H1 (cell line): ENCODE measurements at regions not wholly inside any gene's neighbourhood (a gene's known extent, or its start where the extent isn't known, plus 50 kb on each side); places are given as distances from the start of the nearest gene placed in this dataset.

Experiments
- CTCF ChIA-PET: fragments of 300-600 bp; sonication (Branson Sonifier 250); formaldehyde crosslinking; loops from one replicate; lab custom pipeline; 2021; ENCODE audit not compliant: partially characterized antibody; lab: Charles Lee
- POLR2A ChIA-PET: fragments of 300-600 bp; sonication (Branson Sonifier 250); formaldehyde crosslinking; loops from one replicate; lab custom pipeline; 2021; ENCODE audit warnings: inconsistent platforms; ENCODE audit not compliant: partially characterized antibody; lab: Charles Lee
- DNase-seq, 2 experiments: peaks; one replicate each; pipeline versions ENCODE4 v3.0.0 to v3.0.0-alpha.2; 2010 to 2022; ENCODE audit warnings: low spot score in 2 of 2, low read depth in 1 of 2, mixed read lengths in 1 of 2
- FAIRE-seq: peaks from 2 replicates; lab custom pipeline; 2011; peaks lifted over from hg19 to GRCh38; lab: Jason Lieb, UNC
- H2AFZ ChIP-seq: 2 replicates; pipeline ENCODE4 v1.8.1; 2012; ENCODE audit warnings: low read length, inconsistent platforms
- H2AK5ac ChIP-seq: 2 replicates; pipeline ENCODE4 v1.6.1; 2013; ENCODE audit warnings: low read depth, low read length
- H2BK120ac ChIP-seq: replicated peaks from 2 replicates; pipeline ENCODE3; 2013; ENCODE audit warnings: low read depth, low read length, inconsistent platforms
- H2BK12ac ChIP-seq: 2 replicates; pipeline ENCODE4 v1.6.1; 2013; ENCODE audit warnings: low read depth, low read length
- H2BK15ac ChIP-seq: 2 replicates; pipeline ENCODE4 v1.6.1; 2013; ENCODE audit warnings: low read length
- H2BK20ac ChIP-seq: 2 replicates; pipeline ENCODE4 v1.6.1; 2013; ENCODE audit warnings: low read length
- H2BK5ac ChIP-seq: 2 replicates; pipeline ENCODE4 v1.6.1; 2013; ENCODE audit warnings: low read depth, low read length
- H3K14ac ChIP-seq: 2 replicates; pipeline ENCODE4 v1.6.1; 2013; ENCODE audit warnings: inconsistent platforms; ENCODE audit not compliant: insufficient read length
- H3K18ac ChIP-seq: 2 replicates; pipeline ENCODE4 v1.6.1; 2013; ENCODE audit warnings: low read length; ENCODE audit errors: extremely low read depth
- H3K23ac ChIP-seq: 2 replicates; pipeline ENCODE4 v1.6.1; 2013; ENCODE audit warnings: inconsistent platforms; ENCODE audit not compliant: insufficient read length
- H3K23me2 ChIP-seq: 2 replicates; pipeline ENCODE4 v1.6.1; 2013; ENCODE audit warnings: low read depth, low read length
- H3K27ac ChIP-seq: 2 replicates; pipeline ENCODE4 v1.6.1; 2011; ENCODE audit warnings: low read depth, low read length, inconsistent platforms
- H3K27me3 ChIP-seq, 4 experiments: replicated peaks in 1 of 4; 1 replicate in 1 of 4; 2 replicates in 3 of 4; pipeline versions ENCODE4 v1.6.1 to v1.8.1; 2011 to 2013; ENCODE audit warnings: low read length in 3 of 4, mild to moderate bottlenecking in 3 of 4, inconsistent platforms in 2 of 4, mixed read lengths in 2 of 4, moderate library complexity in 1 of 4; ENCODE audit not compliant: control insufficient read depth in 3 of 4, insufficient read depth in 3 of 4; ENCODE audit errors: extremely low read depth in 1 of 4
- H3K36me3 ChIP-seq, 4 experiments: 2 replicates each; pipeline versions ENCODE4 v1.6.1 to v1.8.1; 2011 to 2013; ENCODE audit warnings: mild to moderate bottlenecking in 4 of 4, low read length in 3 of 4, moderate library complexity in 2 of 4, control low read depth in 1 of 4, inconsistent platforms in 1 of 4; ENCODE audit not compliant: insufficient read depth in 4 of 4, control insufficient read depth in 2 of 4
- H3K4ac ChIP-seq: replicated peaks from 2 replicates; pipeline ENCODE3; 2013; ENCODE audit warnings: low read length, low read depth, mixed read lengths, inconsistent platforms; ENCODE audit not compliant: insufficient read length
- H3K4me1 ChIP-seq, 4 experiments: replicated peaks in 1 of 4; 1 replicate in 1 of 4; 2 replicates in 3 of 4; pipeline versions ENCODE4 v1.6.1 to v1.8.1; 2011 to 2013; ENCODE audit warnings: low read length in 3 of 4, inconsistent platforms in 2 of 4, mixed read lengths in 1 of 4; ENCODE audit not compliant: insufficient read depth in 4 of 4, control insufficient read depth in 3 of 4
- H3K4me2 ChIP-seq, 2 experiments: 2 replicates each; pipeline versions ENCODE4 v1.6.1 to v1.8.1; 2011 to 2013; ENCODE audit warnings: low read depth in 2 of 2, low read length in 2 of 2, control low read depth in 1 of 2, inconsistent platforms in 1 of 2, mild to moderate bottlenecking in 1 of 2; ENCODE audit not compliant: insufficient read depth in 1 of 2
- H3K4me3 ChIP-seq, 4 experiments: fragments of 200-600, 300-600 bp in 1 of 4; sonication (generic), shearing (Covaris generic), sonication (Bioruptor Twin) in 1 of 4; 2 replicates each; pipeline versions ENCODE4 v1.5.1 to v1.8.1; 2011 to 2016; ENCODE audit warnings: low read length in 4 of 4, low read depth in 3 of 4, control low read depth in 2 of 4, inconsistent platforms in 2 of 4, mild to moderate bottlenecking in 2 of 4, mixed read lengths in 1 of 4, moderate library complexity in 1 of 4; ENCODE audit not compliant: insufficient read depth in 2 of 4; ENCODE audit errors: extremely low read depth in 1 of 4
- H3K56ac ChIP-seq: replicated peaks from 2 replicates; pipeline ENCODE3; 2013; ENCODE audit warnings: low read depth, mild to moderate bottlenecking, mixed read lengths, low read length, inconsistent platforms; ENCODE audit not compliant: insufficient read length
- H3K79me1 ChIP-seq: 2 replicates; pipeline ENCODE4 v1.6.1; 2013; ENCODE audit warnings: low read depth, low read length, control low read depth
- H3K79me2 ChIP-seq, 2 experiments: 2 replicates each; pipeline versions ENCODE4 v1.6.1 to v1.8.1; 2012 to 2013; ENCODE audit warnings: low read length in 2 of 2, mild to moderate bottlenecking in 2 of 2, inconsistent platforms in 1 of 2; ENCODE audit not compliant: insufficient read depth in 2 of 2, control insufficient read depth in 1 of 2
- H3K9ac ChIP-seq, 4 experiments: replicated peaks in 1 of 4; 1 replicate in 1 of 4; 2 replicates in 3 of 4; pipeline versions ENCODE4 v1.6.1 to v1.8.1; 2011 to 2013; ENCODE audit warnings: low read depth in 3 of 4, low read length in 3 of 4, control low read depth in 2 of 4, mild to moderate bottlenecking in 2 of 4, moderate library complexity in 2 of 4, inconsistent platforms in 1 of 4; ENCODE audit errors: extremely low read depth in 1 of 4
- H3K9me3 ChIP-seq, 2 experiments: 2 replicates each; pipeline versions ENCODE4 v1.6.1 to v1.8.1; 2012 to 2013; ENCODE audit warnings: mild to moderate bottlenecking in 2 of 2, moderate library complexity in 2 of 2, control low read depth in 1 of 2, inconsistent platforms in 1 of 2, low read depth in 1 of 2, low read length in 1 of 2, mixed read lengths in 1 of 2; ENCODE audit not compliant: insufficient read depth in 2 of 2
- H4K20me1 ChIP-seq, 2 experiments: replicated peaks in 1 of 2; 2 replicates each; pipeline versions ENCODE3 to v1.8.1; 2011 to 2013; ENCODE audit warnings: inconsistent platforms in 2 of 2, low read length in 2 of 2, mild to moderate bottlenecking in 1 of 2; ENCODE audit not compliant: insufficient read depth in 2 of 2, control insufficient read depth in 1 of 2
- H4K5ac ChIP-seq: 2 replicates; pipeline ENCODE4 v1.6.1; 2013; ENCODE audit warnings: low read length, low read depth, mixed read lengths, inconsistent platforms; ENCODE audit not compliant: insufficient read length
- H4K8ac ChIP-seq: 2 replicates; pipeline ENCODE4 v1.8.0; 2013; ENCODE audit warnings: mild to moderate bottlenecking, moderate library complexity, low read length, inconsistent platforms; ENCODE audit not compliant: insufficient read depth; ENCODE audit errors: extremely low read depth
- H4K91ac ChIP-seq: replicated peaks from 2 replicates; pipeline ENCODE3; 2013; ENCODE audit warnings: low read length, mixed read lengths, inconsistent platforms; ENCODE audit not compliant: insufficient read length
- BRCA1 ChIP-seq: IDR thresholded peaks from 2 replicates; pipeline ENCODE4 v1.6.1; 2012; ENCODE audit warnings: low read depth, low read length, improper control_type of control experiment
- CHD2 ChIP-seq: IDR thresholded peaks from 2 replicates; pipeline ENCODE4 v1.6.1; 2012; ENCODE audit warnings: low read length, improper control_type of control experiment
- GTF2F1 ChIP-seq: IDR thresholded peaks from 2 replicates; pipeline ENCODE4 v1.6.1; 2012; ENCODE audit warnings: low read depth, low read length, improper control_type of control experiment, borderline replicate concordance
- MAFK ChIP-seq: IDR thresholded peaks from 2 replicates; pipeline ENCODE4 v1.6.1; 2012; ENCODE audit warnings: low read depth, mild to moderate bottlenecking, improper control_type of control experiment, low read length
- POU5F1 ChIP-seq: IDR thresholded peaks from 2 replicates; pipeline ENCODE4 v1.6.1; 2011; ENCODE audit warnings: low read depth, mild to moderate bottlenecking, low read length, moderate library complexity
- RXRA ChIP-seq: IDR thresholded peaks from 2 replicates; pipeline ENCODE4 v1.6.1; 2011; ENCODE audit warnings: low read depth, mild to moderate bottlenecking, low read length, moderate library complexity; ENCODE audit not compliant: insufficient read depth
- SAP30 ChIP-seq: fragments of 300-600 bp; sonication (generic); IDR thresholded peaks from 2 replicates; pipeline ENCODE4 v1.7.1; 2012; ENCODE audit warnings: low read length, moderate library complexity, mild to moderate bottlenecking, inconsistent platforms; ENCODE audit not compliant: insufficient read depth, insufficient replicate concordance
- TAF1 ChIP-seq: IDR thresholded peaks from 2 replicates; pipeline ENCODE4 v1.6.1; 2011; ENCODE audit warnings: mild to moderate bottlenecking, low read depth, low read length
- TBP ChIP-seq: IDR thresholded peaks from 2 replicates; pipeline ENCODE4 v1.6.1; 2011; ENCODE audit warnings: low read depth, low read length, improper control_type of control experiment
- WGBS, 2 experiments: shearing (Covaris generic) in 1 of 2; methylation state at CpG; one replicate each; pipeline versions ENCODE4 v1.1.6 to v1.1.7; 2013 to 2015; ENCODE audit warnings: low lambda C conversion rate in 2 of 2, mixed read lengths in 2 of 2, inconsistent platforms in 1 of 2, low coverage in 1 of 2, missing lambda C conversion rate in 1 of 2; ENCODE audit not compliant: insufficient replicate concordance in 2 of 2, insufficient coverage in 1 of 2, insufficient read length in 1 of 2; ENCODE audit errors: extremely low coverage in 1 of 2, missing lambda C conversion rate in 1 of 2; 5-methylcytosine and 5-hydroxymethylcytosine counted together
- TF ChIP-seq, protein P1 (sequence below): IDR thresholded peaks from 2 replicates; pipeline ENCODE4 v1.6.1; 2011; ENCODE audit warnings: low read length, improper control_type of control experiment

DNA sequence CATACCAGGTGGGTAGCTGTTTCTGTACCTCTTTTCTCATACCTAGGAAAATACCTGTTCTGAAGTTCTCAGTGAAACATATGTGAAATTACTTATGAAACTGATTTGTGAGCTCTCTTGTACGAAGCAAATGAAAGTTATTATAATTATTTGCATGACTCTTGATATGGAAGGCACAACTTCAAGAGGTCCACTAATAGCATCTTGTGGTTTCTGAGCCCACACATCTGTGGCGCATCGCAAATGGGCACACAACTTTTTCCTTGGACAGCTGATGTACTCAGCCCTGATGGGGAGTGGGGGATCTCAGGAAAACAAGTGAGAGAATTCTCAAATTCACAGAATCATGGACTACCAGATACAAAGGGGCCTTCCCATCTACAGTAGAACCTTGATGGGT is 432.3 kb downstream of the CD83 start:
- FAIRE-seq (no peak), DNase-seq (no peak)
- Histone ChIP-seq H2BK5ac (no peak overlapping the region), H4K8ac (no peak overlapping the region), H3K27ac (no peak overlapping the region), H2AK5ac (no peak overlapping the region), H3K23me2 (no peaks in the 10 kb centered on the region), H3K9me3 (no peaks in the 10 kb centered on the region), H2BK15ac (no peak overlapping the region), H2BK20ac (no peak overlapping the region), H3K4me1 (peaks cover 0 to 5% (median 2%) of the 10 kb centered on the region in 4 experiments; a peak in 2 of 7 replicates), H3K4me3 (no peak overlapping the region), H3K36me3 (no peaks in the 10 kb centered on the region), H4K5ac (no peak overlapping the region), H2BK12ac (no peak overlapping the region), H3K4me2 (no peak overlapping the region), H3K56ac (no peak overlapping the region), H3K79me1 (no peaks in the 10 kb centered on the region), H3K4ac (no peak overlapping the region), H3K18ac (no peak overlapping the region), H3K79me2 (no peaks in the 10 kb centered on the region), H4K20me1 (no peaks in the 10 kb centered on the region), H3K9ac (no peak overlapping the region), H3K27me3 (no peaks in the 10 kb centered on the region), H2BK120ac (no peak overlapping the region), H3K23ac (no peak overlapping the region), H2AFZ (no peak overlapping the region), H4K91ac (no peak overlapping the region), H3K14ac (no peak overlapping the region)
- ChIA-PET POLR2A (no interaction called here), CTCF (interaction anchor here (0.6 to 1.7 kb wide), 4 partner anchors 11 to 505 kb away, joined by 3 to 5 read pairs (median 4); no protein-coding TSS in a partner anchor)
- TF ChIP-seq RXRA (no peak), TBP (no peak), CHD2 (no peak), GTF2F1 (no peak), SAP30 (no peak), TAF1 (no peak), MAFK (no peak), BRCA1 (no peak), POU5F1 (no peak)
- TF ChIP-seq, protein P1, sequence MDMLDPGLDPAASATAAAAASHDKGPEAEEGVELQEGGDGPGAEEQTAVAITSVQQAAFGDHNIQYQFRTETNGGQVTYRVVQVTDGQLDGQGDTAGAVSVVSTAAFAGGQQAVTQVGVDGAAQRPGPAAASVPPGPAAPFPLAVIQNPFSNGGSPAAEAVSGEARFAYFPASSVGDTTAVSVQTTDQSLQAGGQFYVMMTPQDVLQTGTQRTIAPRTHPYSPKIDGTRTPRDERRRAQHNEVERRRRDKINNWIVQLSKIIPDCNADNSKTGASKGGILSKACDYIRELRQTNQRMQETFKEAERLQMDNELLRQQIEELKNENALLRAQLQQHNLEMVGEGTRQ = no peak
- WGBS, 2 experiments = 95% methylated on average over 3 of the region's 3 CpGs; no CpG with 5 or more reads in 1 of the 2 experiments
